ENCODE measurements at regions not wholly inside any gene's neighbourhood (a gene's known extent, or its start where the extent isn't known, plus 50 kb on each side); places are given as distances from the start of the nearest gene placed in this dataset.

GRCh38 chr7:54823776-54824175, 64.8 kb upstream of the SEC61G start:
- H3K9me3 ChIP-seq (ENCODE audit: control insufficient read depth in 4 of 4, insufficient read depth in 3 of 4, low read length in 3 of 4): peaks cover 0 to 2% (median under 1%) of the 10 kb centered on the region in 4 donors
- H3K27ac ChIP-seq (ENCODE audit: low read depth in 1 of 2, low read length in 1 of 2): no peak overlapping the region
- H3K9ac ChIP-seq (ENCODE audit: insufficient read depth in 1 of 2, low read length in 2 of 2): no peak overlapping the region
- WGBS, 2 donors: 19 to 31% methylated on average over 5 of the region's 5 CpGs
- H3K4me3 ChIP-seq: no peak overlapping the region
- DNase-seq: peak in 2 of 3 donors; percentile 25 to 31
- peaks cover 0 to 8% (median 0%) of the 10 kb centered on the region in 5 donors for H3K4me1 ChIP-seq (ENCODE audit: control insufficient read depth in 5 of 5, insufficient read depth in 5 of 5, low read length in 5 of 5)
- peak; percentile 66 for ATAC-seq (ENCODE audit: insufficient read depth, low FRiP score)
- TF ChIP-seq CTCF (IDR thresholded peaks at IDR 0.05; ENCODE audit: control extremely low read depth, extremely low read depth): no peak
- no peaks in the 10 kb centered on the region for H3K36me3 ChIP-seq (ENCODE audit: control insufficient read depth in 4 of 4, insufficient read depth in 4 of 4, low read length in 4 of 4)
- H3K27me3 ChIP-seq (ENCODE audit: control insufficient read depth in 3 of 3, insufficient read depth in 3 of 3, low read length in 2 of 3): no peaks in the 10 kb centered on the region

- no peak overlapping the region for H3K9ac ChIP-seq (ENCODE audit: insufficient read depth in 1 of 2, low read length in 2 of 2)
- H3K27me3 ChIP-seq (ENCODE audit: control insufficient read depth in 3 of 3, insufficient read depth in 3 of 3, low read length in 2 of 3): no peaks in the 10 kb centered on the region
- no peak for ATAC-seq (ENCODE audit: insufficient read depth, low FRiP score)
- 93% methylated on average over 1 of the region's 1 CpG for WGBS, 2 donors
- no peak for TF ChIP-seq CTCF (IDR thresholded peaks at IDR 0.05; ENCODE audit: control extremely low read depth, extremely low read depth)
- peaks cover 0 to 8% (median 0%) of the 10 kb centered on the region in 5 donors for H3K4me1 ChIP-seq (ENCODE audit: control insufficient read depth in 5 of 5, insufficient read depth in 5 of 5, low read length in 5 of 5)
- no peak for DNase-seq
- H3K36me3 ChIP-seq (ENCODE audit: control insufficient read depth in 4 of 4, insufficient read depth in 4 of 4, low read length in 4 of 4): no peaks in the 10 kb centered on the region
- no peak overlapping the region for H3K27ac ChIP-seq (ENCODE audit: low read depth in 1 of 2, low read length in 1 of 2)
- no peak overlapping the region for H3K4me3 ChIP-seq
- peaks cover 0 to 2% (median under 1%) of the 10 kb centered on the region in 4 donors for H3K9me3 ChIP-seq (ENCODE audit: control insufficient read depth in 4 of 4, insufficient read depth in 3 of 4, low read length in 3 of 4)
Observed at GRCh38 chr7:54824655-54825054, 65.6 kb upstream of the SEC61G start.

- Histone ChIP-seq H3K4me3 (no peak overlapping the region), H3K4me1 (ENCODE audit: control insufficient read depth in 5 of 5, insufficient read depth in 5 of 5, low read length in 5 of 5) (peaks cover 0 to 8% (median 0%) of the 10 kb centered on the region in 5 donors), H3K9me3 (ENCODE audit: control insufficient read depth in 4 of 4, insufficient read depth in 3 of 4, low read length in 3 of 4) (peaks cover 0 to 2% (median under 1%) of the 10 kb centered on the region in 4 donors), H3K27me3 (ENCODE audit: control insufficient read depth in 3 of 3, insufficient read depth in 3 of 3, low read length in 2 of 3) (no peaks in the 10 kb centered on the region), H3K9ac (ENCODE audit: insufficient read depth in 1 of 2, low read length in 2 of 2) (no peak overlapping the region), H3K36me3 (ENCODE audit: control insufficient read depth in 4 of 4, insufficient read depth in 4 of 4, low read length in 4 of 4) (no peaks in the 10 kb centered on the region), H3K27ac (ENCODE audit: low read depth in 1 of 2, low read length in 1 of 2) (no peak overlapping the region)
- no peak for TF ChIP-seq CTCF (IDR thresholded peaks at IDR 0.05; ENCODE audit: control extremely low read depth, extremely low read depth)
- DNase-seq: peak in 1 of 3 donors; percentile 28
- ATAC-seq (ENCODE audit: insufficient read depth, low FRiP score): no peak
- WGBS, 2 donors: 78 to 84% methylated on average over 3 of the region's 3 CpGs
Observed at GRCh38 chr7:54825368-54825767, 66.4 kb upstream of the SEC61G start.

- no peak overlapping the region for H3K9ac ChIP-seq (ENCODE audit: insufficient read depth in 1 of 2, low read length in 2 of 2)
- peaks cover 0 to 2% (median under 1%) of the 10 kb centered on the region in 4 donors for H3K9me3 ChIP-seq (ENCODE audit: control insufficient read depth in 4 of 4, insufficient read depth in 3 of 4, low read length in 3 of 4)
- H3K4me1 ChIP-seq (ENCODE audit: control insufficient read depth in 5 of 5, insufficient read depth in 5 of 5, low read length in 5 of 5): peaks cover 0 to 8% (median 0%) of the 10 kb centered on the region in 5 donors
- no peaks in the 10 kb centered on the region for H3K27me3 ChIP-seq (ENCODE audit: control insufficient read depth in 3 of 3, insufficient read depth in 3 of 3, low read length in 2 of 3)
- H3K4me3 ChIP-seq: no peak overlapping the region
- TF ChIP-seq CTCF (IDR thresholded peaks at IDR 0.05; ENCODE audit: control extremely low read depth, extremely low read depth): no peak
- no peaks in the 10 kb centered on the region for H3K36me3 ChIP-seq (ENCODE audit: control insufficient read depth in 4 of 4, insufficient read depth in 4 of 4, low read length in 4 of 4)
- no peak for ATAC-seq (ENCODE audit: insufficient read depth, low FRiP score)
- H3K27ac ChIP-seq (ENCODE audit: low read depth in 1 of 2, low read length in 1 of 2): no peak overlapping the region
- no peak for DNase-seq
- 63 to 71% methylated on average over 4 of the region's 4 CpGs for WGBS, 2 donors
Observed at GRCh38 chr7:54827734-54828133, 68.7 kb upstream of the SEC61G start.

Measured in lung (tissue), 11 donors.